ENCODE measurements at regions not wholly inside any gene's neighbourhood (a gene's known extent, or its start where the extent isn't known, plus 50 kb on each side); places are given as distances from the start of the nearest gene placed in this dataset.
"Not testable (repeated sequence)": the region's sequence is repeated elsewhere in the genome, so short reads cannot be mapped to it uniquely, and the experiment has no call there.

DNA sequence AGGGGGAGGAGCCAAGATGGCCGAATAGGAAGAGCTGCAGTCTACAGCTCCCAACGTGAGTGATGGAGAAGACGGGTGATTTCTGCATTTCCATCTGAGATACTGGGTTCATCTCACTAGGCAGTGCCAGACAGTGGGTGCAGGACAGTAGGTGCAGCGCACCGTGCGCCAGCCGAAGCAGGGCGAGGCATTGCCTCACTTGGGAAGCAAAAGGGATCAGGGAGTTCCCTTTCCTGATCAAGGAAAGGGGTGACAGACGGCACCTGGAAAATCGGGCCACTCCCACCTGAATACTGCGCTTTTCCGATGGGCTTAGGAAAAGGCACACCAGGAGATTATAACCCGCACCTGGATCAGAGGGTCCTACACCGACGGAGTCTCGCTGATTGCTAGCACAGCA is 121.1 kb upstream of the SESTD1 start:
- DNase-seq; intact Hi-C loops (cut with micrococcal nuclease); ATAC-seq: not testable (repeated sequence)

GRCh38 chr2:179383975-179384374 is 119.3 kb upstream of the SESTD1 start:
- no peak for DNase-seq
- no peak for ATAC-seq
- intact Hi-C loops (cut with micrococcal nuclease), result no loop called here

- DNase-seq (no peak), ATAC-seq (no peak)
- intact Hi-C loops (cut with micrococcal nuclease), result no loop called here
Observed at GRCh38 chr2:179377296-179377695, 112.7 kb upstream of the SESTD1 start.

- DNase-seq, result no peak
- ATAC-seq, result no peak
- intact Hi-C loops (cut with micrococcal nuclease), result no loop called here
Observed at GRCh38 chr2:179376881-179377280, 112.2 kb upstream of the SESTD1 start.

GRCh38 chr2:179373816-179374215 is 109.2 kb upstream of the SESTD1 start:
- no peak for ATAC-seq
- DNase-seq, result no peak
- intact Hi-C loops (cut with micrococcal nuclease), result no loop called here

- DNase-seq; intact Hi-C loops (cut with micrococcal nuclease); ATAC-seq: not testable (repeated sequence)
Observed at GRCh38 chr2:179365561-179365960, 100.9 kb upstream of the SESTD1 start.

DNA sequence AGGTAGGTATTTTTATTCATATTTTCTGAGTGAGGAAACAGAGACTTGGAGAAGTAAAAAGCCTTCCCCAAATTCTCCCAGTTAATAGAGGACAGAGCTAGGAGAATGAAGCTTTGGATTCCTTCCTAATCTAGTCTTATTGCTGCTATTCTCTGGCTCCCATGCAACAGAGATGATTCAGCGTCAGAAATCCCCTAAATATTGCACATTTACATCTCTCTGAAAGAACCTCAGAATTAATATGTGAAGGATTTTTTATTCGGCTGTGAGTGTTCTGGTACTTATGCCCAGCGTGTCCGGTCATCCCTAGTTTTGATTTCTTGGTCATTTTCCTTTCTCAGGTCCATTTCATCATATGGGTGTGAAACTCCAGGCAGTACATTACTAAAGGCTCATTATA is 91.2 kb upstream of the SESTD1 start:
- intact Hi-C loops (cut with micrococcal nuclease), result no loop called here
- no peak for DNase-seq
- no peak for ATAC-seq

- intact Hi-C loops (cut with micrococcal nuclease), result no loop called here
- no peak for DNase-seq
- ATAC-seq, result no peak
Observed at GRCh38 chr2:179354739-179355537, 90.3 kb upstream of the SESTD1 start.

GRCh38 chr2:179354296-179354695 is 89.7 kb upstream of the SESTD1 start:
- no peak for DNase-seq
- intact Hi-C loops (cut with micrococcal nuclease), result no loop called here

DNA sequence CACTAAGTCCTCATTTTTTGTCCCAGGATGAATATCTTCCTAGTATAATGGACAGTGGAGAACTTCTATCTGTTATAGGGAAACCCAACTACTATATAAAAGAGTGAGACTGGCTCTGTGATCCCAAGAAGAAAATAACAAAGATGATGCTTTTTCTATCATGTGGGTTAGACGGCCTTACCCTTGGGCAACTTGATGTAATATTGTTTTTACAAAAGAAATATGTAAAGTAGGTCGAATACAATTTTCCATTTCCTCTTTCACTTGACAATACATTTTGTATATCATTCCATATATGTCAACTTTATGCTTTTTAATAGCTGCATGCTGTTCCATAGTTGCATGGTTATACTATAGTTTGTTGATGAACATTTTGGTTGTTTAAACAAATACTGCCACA is 87.5 kb upstream of the SESTD1 start:
- ATAC-seq, result no peak
- DNase-seq, result no peak
- intact Hi-C loops (cut with micrococcal nuclease), result no loop called here

More at GRCh38 chr2:179354296-179354695, 89.7 kb upstream of the SESTD1 start:
- ATAC-seq, result no peak

DNA sequence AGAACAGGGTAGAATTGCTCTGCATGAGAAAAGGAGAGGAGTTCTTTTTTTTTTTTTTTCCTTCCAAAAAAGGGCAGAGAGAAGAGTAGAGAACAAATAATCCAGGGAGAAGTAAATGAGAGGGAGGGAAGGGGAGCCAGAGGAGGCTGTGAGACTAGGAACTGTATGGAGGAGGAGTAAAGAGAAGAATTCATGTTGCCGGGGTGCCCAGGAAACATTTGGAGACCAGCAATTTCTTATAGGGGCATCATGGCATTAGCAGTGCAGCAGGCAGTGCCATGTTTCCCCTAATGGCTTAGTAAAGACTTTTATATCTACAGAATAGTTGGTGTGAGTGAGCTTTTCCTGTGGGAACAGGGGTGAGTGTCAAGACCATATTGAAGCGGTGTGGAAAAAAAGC is 86.4 kb upstream of the SESTD1 start:
- no peak for DNase-seq
- intact Hi-C loops (cut with micrococcal nuclease), result no loop called here
- no peak for ATAC-seq

DNA sequence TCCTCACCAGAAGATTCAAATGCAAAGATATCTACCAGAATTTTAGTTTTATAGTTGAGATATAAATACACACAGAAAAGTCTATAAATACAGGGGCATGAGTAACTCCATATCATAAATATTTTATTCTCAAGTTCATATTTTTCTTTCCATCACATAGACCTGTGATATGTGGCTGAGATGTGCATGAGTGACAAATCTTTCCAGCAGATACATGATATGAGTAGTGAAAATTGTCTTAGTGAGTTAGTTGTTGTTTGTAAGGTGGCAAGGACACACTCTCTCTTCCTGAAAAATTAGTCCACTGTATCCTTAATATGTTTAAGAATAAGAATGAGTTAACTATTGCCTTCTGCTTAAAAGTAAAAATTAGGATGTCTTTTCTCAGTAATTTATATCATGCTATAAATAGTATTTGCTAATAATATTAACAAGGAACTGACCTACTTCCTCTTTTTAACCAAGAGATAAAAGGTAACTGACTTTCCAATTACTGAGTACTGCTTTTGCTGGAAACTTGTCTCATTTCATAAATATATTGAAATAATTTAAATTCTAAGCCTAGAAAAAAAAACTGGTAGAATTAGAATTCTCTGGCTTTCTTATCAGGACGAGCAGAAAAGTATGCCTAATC is 85.2 kb upstream of the SESTD1 start:
- intact Hi-C loops (cut with micrococcal nuclease), result no loop called here
- DNase-seq (no peak), ATAC-seq (no peak)

- ATAC-seq (no peak), DNase-seq (no peak)
- intact Hi-C loops (cut with micrococcal nuclease), result no loop called here
Observed at GRCh38 chr2:179348906-179349305, 84.3 kb upstream of the SESTD1 start.

GRCh38 chr2:179344970-179345369 is 80.3 kb upstream of the SESTD1 start:
- ATAC-seq, result peak; percentile 56
- intact Hi-C loops (cut with micrococcal nuclease), result no loop called here
- no peak for DNase-seq

DNA sequence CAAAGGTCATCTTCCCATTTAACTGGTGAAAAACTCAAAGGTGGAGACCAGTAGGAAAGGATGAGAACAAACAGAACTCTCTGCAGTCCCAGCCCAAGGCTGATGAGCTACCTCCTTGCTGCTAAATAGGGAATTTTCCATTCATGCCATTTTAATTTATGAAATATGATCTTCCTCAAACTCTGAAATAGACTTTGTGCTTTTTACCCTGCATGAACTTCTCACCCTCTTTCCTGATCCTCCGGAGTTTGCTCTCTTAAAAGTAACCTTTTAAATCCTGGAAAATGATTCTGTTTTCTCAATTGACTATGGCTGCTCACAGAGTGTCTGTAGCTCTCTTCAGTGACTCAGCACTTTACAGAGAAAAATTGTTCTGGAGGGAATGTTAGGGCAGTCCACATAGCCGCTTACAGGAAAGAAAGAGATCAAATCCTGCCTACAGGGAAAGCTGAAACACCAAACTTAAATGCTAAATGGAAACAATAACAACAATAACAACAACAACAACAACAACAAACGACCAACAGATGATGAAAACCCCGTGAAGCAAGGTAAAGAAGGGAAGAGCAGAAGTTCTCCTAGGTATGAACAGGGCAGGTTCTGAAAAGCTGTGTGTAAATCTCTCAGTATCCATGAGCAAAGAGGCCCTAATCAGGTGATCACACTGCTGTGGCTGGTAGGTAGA is 79.8 kb upstream of the SESTD1 start:
- no peak for DNase-seq
- ATAC-seq, result peak; percentile 65
- intact Hi-C loops (cut with micrococcal nuclease), result no loop called here

GRCh38 chr2:179343945-179344279 is 79.3 kb upstream of the SESTD1 start:
- intact Hi-C loops (cut with micrococcal nuclease), result no loop called here
- DNase-seq, result no peak

GRCh38 chr2:179341152-179341866 is 76.7 kb upstream of the SESTD1 start:
- DNase-seq (no peak), ATAC-seq (no peak)
- intact Hi-C loops (cut with micrococcal nuclease), result no loop called here

More at GRCh38 chr2:179343945-179344279, 79.3 kb upstream of the SESTD1 start:
- no peak for ATAC-seq

DNA sequence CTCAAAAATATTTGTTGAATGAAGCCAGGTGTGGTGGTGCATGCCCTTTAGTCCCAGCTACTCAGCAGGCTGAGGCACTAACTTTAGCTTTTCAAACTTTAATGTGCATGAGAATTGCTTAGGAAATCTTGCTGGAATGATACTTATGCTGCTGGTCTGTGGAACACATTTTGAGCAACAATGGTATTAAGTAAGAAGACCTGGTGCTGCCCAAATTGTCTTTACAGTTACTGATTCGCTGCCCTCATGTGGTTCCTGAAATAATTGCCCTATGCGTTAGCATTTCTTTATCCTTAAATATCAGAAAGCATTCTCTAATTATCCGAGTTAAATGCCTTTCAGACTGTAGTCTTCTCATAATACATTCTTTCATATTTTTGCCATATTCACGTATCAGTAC is 76.0 kb upstream of the SESTD1 start:
- intact Hi-C loops (cut with micrococcal nuclease), result no loop called here
- DNase-seq (no peak), ATAC-seq (peak; percentile 39)

DNA sequence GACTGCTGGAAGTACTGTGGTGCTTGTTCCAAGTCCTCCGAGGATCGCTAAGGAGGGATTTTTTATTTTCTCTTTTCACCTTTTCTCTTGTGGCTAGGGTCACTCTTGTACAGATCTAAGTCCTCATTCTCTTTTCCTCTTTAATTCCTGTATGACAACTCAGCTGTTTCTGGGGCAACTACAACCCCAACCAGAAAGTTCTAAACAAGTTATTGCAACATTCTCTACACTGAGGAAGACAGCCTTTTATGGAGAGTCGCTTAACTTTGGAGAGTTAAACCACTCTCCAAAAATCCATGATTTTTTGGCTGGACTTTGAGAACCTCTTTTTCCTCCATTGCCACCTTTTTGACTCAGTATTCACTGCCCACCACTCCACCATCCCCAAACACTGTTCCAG is 74.0 kb upstream of the SESTD1 start:
- DNase-seq (no peak), ATAC-seq (peak; percentile 78)
- intact Hi-C loops (cut with micrococcal nuclease), result no loop called here
